ENCODE measurements at regions not wholly inside any gene's neighbourhood (a gene's known extent, or its start where the extent isn't known, plus 50 kb on each side); places are given as distances from the start of the nearest gene placed in this dataset.

DNA sequence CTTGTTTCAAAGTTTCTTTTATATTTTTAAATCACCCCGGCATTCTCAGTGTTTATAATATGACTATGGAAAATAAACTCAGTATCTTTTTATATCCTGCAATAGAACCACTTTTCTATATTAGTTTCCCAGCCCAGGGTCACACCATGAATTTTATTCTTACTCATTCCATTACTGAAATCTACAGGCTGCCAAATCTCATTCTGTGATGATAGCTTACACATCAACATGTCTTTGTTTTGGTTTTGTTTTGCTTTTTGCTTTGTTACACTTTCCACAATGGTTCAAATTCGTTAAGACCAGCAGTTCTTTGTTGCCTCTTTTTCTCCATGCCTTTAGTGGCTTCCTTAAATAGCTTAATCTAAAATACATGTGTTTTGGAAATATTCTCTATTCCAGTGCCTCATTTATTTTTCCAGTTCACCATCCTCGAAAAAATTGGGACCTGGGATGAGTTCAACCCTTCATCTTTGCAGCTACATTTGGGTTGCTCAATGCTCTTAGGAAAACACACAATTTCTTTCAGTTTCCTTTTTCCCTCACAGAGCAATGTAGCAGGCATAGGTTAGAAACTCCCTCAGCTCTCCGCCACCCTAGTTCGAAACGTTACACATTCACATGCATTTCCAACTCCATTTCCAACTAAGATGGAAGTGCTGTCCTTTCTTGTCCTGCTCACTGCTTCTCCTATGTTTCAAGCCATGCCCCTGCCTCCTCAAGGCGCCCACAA, 1146.3 kb downstream of the MAT2B start:
- DNase-seq, result no peak

DNA sequence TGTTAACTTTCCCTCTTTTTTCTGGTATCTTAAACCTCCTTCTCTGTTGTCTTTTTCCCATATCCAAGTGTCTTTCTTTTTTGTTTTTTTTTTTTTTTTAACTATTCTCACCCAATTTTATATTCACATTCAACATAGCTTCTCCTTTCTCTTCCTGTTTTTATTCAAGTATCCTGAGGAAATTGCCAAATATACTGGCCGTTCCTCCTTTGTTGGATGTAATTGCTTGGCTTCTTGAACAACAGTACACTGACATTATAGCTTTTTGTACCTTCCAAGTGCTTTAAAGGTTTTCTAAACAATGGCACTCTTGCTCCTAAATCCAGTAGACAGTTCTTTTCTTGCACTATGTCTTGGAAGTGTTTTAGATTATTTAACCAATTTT, 1146.8 kb downstream of the MAT2B start:
- no peak for DNase-seq

DNA sequence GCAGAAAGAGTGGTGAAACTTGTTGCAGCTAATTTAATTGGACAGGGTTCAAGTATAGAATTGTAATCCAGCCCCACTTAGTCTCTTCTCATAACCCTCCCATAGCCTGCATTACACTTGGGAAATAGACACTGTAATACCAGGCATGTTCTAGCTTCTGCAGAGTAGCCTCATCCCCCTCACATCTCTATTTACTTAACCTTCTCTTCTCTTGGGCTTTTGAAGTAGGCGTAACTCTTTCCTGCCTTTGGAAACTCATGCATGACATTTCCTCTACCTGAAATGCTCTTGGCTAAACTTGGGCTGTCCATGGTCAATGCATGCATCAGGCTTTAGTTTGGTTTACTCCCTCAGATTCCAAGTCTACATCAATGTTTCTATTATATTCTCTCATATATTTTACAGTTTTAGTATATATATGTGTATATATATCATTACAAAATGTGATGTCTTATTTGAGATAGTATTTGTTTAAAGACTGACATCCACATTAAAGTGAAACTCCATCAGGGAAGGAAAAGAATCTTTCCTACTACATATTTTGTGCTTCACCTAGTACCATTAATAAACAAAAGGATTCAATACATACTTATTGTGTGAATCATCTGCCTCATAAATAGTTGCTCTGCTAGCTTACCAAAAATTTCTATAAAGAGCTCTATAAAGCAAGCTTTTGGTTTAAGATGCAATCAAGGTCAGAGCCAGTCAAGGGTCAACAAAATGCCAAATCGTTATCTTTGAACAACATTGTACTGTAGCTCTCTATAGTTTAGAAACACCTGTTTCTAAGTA, 1158.0 kb downstream of the MAT2B start:
- no peak for DNase-seq

DNA sequence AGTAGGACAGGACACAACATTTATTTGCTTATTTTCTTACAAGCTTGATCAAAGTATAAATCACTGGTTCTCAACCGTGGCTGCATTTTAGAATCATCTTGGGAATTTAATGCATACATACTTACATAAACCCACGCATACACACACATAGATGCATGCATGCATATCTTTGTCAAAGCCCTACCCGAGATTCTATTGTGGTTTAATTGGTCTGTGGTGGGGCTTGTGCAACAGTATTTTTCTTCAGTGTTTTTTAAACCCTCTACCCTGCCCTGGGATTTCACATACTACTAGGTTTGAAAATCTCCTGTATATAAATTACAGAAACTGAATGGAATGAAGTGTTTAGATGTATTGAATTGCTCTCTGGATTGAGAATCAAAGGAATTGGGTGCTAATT, 1166.2 kb downstream of the MAT2B start:
- DNase-seq, result no peak

DNA sequence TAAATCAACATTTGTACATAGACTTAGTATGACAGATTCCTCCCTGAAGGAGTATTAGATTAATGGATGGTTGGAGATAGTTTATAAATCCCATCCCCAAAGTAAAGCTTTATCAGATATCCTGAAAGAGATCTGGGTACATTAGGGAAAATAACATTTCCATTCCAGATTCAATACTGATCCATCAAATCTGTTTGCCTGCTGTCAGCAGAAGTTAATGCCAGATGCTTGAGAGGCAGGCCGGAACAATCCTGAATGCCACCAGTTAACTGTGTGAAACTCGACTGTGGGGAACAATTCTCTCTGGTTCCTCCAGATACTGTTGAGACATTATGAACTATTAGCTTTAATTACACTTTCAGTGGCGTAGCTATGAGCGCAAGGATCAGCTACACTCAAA, 1166.8 kb downstream of the MAT2B start:
- no peak for DNase-seq

DNA sequence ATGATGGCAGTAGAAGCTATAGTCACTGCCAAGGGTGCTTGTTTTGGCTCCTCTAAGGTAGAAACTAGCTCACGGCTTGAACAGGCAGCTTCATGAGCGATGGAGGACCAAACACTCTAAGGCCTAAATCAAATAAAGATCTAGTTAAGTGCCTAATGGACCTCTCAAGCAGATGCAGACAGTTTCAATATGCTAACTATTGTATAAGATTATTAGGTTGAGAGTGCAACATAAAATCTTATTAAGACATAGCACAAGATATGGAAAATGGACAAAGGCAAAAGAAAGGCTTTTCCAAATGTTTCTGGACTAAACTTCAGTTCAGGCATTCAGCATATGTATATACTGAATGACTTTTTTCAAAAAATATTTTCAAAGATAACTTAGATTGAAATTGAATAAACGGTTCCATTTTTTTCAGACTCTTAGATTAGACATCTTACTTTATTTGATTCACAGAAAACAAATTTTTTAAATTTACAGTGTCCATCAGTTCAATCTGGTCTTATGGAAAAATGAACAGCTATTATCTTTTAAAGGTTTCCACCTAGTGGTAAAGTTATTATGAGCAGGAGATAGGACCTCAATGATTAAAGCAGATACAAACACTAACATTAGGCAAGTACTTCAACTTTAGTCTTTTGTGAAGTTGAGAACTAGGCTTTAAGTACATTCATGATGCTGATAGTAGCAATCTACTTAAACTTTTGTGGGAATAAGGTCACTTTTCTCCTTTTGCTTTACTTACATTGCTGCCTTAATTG, 1167.7 kb downstream of the MAT2B start:
- DNase-seq, result no peak

DNA sequence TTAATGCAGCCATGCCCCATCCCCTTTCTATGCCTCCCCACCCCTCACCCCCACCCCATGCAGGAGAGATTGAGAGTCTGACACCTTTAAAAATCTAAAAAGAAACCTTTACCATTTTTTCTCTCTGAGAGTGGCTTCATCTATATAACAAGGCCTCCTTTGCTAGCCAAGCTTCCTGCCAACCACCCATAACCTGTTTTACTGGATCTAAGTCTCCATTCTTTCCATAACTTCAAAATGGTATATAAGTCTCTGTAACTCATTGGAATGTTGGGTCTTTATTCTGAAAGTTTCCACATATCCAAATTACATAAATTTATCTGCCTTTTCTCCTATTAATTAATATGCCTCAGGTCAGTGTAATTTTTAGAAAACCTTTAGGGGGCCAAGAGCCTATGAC, 1174.0 kb downstream of the MAT2B start:
- no peak for DNase-seq

DNA sequence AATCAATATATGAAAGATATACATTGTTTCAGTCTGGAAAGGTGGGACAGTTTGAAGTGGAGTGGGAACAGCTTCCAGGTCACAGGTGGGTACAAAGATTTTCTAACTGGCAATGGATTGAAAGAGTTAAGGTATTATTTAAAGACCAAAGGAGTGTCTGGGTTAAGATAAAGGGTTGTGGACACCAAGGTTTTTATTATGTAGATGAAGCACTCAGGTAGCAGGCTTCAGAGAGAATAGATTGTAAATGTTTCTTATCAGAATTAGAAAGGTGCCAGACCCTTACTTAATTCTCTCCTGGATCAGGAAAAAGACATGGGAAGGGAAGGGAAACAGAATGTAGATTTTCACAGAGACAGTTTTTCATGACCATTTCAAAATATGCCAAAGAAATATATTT, 1174.8 kb downstream of the MAT2B start:
- DNase-seq, result no peak

DNA sequence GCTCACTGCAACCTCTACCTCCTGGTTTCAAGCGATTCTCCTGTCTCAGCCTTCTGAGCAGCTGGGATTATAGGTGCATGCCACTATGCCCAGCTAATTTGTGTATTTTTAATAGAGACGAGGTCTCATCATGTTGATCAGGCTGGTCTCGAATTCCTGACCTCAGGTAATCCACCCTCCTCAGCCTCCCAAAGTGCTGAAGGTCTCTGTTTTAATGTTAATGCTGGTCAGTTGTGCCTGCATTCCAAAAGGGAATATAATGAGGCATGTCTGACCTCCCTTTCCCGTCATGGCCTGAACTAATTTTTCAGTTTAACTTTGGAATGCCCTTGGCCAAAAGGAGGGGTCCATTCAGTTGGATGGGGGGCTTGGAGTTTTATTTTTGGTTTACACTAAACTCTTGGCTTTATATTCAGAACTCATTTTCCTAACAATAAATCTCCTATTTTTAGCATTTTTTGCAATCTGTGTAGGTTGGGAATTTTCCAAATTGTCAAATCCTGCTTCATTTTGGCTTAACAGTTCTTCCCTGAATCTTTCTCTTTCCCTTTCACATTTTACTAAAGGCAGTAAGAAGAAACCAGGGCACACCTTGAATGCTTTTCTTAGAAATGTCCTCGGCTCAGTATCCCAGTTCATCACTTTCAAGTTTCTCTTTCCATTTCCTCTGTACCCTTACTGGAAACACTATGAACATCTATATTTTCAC, 1175.5 kb downstream of the MAT2B start:
- DNase-seq, result no peak

DNA sequence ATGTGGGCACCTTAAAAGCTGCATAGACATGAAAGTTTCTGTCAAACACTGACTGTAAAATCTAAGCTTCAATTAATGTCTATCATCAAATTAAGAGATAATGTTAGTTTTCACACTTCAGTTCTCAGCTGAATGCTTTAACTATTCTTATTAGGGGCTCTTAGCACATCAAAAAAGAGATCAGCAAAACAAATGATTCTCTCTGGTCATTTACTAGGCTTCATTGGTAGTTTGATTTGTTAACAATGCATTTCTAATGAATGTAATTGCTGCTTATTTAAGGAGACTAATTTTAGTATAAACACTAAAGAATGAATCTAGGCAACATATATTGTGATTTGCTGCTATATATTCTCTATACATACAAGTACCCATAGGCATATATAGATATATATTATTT, 1182.0 kb downstream of the MAT2B start:
- no peak for DNase-seq

DNA sequence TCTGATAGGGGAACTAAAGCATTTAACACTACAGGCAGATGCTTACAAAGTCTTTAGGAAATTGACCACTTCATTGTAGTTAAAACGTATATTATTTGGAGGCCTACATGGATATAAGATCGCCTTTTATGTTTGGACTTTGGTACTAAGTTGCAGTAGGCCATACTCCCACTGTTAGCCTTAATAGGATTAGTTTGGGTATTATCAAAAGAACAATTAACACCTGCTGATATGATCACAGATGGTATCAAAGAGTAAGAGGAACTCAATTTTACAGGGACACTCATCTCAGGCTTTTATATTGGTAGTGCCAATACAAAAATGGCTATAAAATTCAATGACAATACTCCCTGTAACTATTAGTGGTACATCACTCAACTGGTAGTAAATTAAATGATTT, 1183.0 kb downstream of the MAT2B start:
- DNase-seq, result no peak

DNA sequence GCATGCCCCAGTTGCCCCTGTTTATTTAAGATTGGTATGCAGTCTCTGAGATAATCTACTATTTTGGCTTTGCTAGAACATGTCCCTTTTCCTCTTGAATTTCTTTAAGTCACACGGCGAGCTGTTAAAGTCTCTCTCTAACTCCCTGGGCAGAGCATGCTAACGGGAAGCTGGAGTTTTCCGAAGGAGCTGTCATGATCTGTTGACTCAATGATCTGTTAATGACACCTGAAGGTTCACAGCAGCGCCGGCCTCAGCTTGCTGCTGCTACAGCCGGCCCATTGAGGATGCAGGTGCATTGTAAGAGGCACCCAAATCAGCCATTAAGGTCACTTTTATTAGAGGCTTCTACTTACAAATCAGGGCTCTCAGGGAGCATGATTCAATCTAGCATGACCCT, 1203.4 kb downstream of the MAT2B start:
- no peak for DNase-seq

DNA sequence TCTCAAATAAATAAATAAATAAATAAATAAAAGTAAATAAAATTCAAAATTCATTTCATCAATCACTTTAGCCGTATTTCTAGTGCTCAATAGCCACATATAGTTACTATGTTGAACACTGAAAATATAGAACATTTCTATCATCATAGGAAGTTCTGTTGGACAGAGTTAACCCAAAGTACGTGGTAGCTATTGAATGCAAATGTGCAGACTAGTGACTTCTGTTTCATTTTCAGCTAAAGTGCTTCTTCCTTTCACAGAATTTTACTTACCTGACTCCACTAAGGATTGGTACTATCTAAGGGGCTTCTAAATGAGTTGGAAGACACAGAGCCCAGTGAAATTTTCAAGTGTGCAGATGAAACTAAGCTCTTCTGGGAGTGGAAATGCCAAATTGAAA, 1208.3 kb downstream of the MAT2B start:
- DNase-seq, result no peak

DNA sequence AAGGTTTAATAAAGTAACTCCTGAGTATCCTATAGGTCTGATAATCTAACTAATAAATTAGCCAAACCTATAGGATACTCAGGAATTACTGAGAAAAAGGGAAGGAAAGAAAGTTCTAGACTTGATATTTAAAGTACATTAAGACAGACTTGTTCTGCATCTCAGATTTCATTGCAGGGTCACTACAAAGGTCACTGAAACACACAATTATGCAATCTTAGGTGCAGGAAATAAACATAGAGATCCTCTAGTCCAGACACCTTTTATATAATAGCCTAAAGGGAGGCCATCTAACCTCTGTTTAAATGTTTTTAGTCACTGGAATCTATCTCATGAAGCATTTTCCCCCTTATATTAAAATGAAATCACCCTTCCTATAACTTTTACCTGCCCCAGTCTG, 1215.7 kb downstream of the MAT2B start:
- DNase-seq, result no peak

DNA sequence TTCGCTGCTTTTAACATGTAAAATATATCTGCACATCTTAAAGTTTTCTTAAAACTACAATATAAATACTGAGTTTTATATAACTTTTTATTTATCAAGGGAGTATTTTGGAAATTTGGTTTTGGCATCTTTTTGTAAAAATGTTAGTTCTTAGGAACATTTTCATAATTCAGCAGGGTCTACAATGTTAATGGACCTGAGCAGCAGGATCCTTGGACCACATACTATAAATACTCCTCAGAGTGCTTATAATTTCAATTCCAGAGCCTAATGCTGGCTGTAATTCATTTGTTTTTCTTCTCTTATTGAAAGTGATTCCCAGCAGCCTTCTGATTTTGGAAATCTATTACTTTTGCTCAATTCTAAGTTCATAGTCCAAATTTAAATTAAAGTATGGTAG, 1216.2 kb downstream of the MAT2B start:
- no peak for DNase-seq

DNA sequence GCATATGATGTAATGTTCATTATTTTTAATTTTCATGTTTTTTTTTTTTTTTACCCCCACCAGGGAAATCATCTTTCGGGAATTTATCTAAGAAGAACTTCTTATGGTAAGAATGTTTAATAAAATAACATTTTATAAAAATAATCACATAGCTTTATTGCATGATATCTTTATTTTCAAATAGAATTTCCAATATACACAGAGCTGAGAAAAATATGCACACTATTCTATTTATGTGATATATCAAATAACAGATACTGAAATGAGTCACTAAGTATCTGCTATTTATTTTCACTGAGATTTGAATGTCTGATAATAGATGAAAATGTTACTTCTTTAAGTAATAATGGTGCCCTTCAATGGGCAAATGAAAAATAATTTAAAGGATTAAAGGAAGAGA, 1217.3 kb downstream of the MAT2B start:
- no peak for DNase-seq

DNA sequence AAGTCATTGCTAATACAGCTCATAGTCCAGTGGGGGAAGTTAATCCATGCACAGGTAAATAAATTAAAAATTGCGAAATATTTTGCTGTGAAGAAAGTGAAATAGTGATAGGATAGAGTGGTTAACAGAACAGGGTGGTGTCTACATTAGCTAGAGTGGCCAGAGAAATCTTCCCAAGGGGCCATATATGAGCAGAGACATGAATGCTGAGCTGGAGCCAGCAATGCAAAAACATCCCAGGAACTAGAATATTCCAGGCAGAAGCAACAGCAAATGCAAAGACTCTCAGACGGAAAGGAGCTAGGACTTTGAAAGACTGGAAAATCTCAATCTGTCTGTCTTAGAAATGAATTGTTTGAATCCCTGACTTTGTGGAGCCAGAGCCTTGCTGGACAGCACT, 1221.6 kb downstream of the MAT2B start:
- DNase-seq, result no peak

DNA sequence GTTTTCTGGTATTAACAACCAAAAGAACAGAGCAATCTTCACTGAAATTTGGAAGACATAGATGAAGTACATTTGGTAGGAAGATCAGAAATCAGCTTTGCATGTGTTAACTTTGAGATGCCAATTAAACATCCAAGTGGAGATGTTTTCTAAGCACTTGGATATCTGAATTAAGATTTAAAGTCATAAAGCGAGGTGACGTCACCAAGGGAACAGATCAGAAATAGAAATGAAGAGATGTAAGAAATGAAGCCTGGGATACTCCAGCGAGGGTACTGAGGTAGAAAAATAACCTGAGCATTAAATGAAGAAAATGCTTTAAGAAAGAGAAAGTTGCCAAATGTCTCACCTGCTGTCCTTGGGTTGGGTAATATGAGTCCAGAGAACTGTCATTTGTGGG, 1223.3 kb downstream of the MAT2B start:
- DNase-seq, result no peak

DNA sequence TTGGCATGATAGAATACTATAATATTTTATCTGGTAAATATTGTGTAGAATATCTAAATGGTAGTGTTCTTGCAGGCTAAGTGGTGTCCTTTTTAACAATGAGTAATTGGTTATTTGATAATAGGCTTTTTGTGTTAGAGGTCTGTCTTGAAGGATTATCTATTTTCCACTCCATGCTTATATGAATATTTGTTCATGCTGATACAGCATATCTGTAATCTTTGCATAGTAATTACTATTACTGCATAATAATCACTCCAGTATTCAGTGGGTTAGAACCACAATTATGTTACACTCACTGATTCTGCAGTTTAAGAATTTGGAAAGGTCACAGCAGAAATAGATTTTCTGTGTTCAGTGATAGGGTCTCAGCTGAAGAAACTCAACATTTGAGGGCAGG, 1229.9 kb downstream of the MAT2B start:
- DNase-seq, result no peak

DNA sequence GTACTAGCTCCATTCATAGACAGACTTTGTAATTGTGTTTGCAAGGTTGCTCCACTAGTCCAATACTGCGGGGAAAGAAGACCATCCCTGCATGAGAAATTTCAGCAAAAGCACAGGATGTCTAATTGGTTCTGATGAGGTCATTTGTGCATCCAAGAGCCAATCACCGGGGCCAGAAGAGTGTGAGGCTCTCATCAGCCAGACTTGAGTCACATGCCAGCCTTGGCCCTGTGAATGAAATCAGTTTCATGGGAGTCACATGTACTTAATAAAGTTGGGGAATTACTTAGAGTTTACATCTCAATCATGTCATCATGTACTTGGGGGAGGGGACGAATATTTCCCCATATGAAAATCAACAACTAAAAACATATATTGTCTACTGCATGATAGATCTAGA, 1236.0 kb downstream of the MAT2B start:
- DNase-seq, result no peak

DNA sequence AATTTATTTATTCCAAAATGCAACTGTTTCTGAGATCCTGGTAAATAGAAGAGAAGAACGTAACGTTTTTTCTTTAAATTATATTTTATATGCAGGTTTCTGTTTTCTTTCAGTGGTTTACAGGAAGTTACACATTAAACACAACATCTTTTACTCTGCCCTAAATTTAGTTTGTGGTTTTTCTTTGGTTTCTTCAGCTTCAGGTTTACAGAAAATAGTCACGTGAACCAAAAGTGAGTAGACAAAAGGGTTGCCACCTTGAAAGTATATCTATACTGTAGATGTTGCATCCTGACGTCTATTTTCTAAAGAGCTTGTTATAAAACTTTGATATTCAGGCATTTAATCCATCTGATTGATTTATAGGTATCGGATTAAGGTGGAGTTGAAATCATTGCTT, 1236.6 kb downstream of the MAT2B start:
- no peak for DNase-seq

DNA sequence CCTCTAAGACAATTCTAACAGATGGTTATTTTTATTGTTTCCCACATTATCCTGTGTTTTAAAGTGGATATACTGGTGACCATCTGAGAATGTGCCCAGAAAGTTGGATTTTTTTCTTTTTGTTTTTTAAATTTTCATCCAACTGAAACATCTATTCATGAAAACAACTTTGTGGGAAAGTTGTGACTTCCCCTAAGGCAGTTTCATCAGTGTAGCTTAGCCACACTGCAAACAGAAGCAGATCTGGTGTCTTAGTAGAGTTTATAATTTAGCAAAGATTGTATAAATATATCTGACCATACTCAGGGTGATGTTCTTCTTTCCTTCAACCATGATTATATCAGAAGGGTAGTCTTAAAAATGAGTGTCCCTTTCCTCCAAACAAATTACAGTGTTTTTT, 1241.3 kb downstream of the MAT2B start:
- DNase-seq, result no peak

DNA sequence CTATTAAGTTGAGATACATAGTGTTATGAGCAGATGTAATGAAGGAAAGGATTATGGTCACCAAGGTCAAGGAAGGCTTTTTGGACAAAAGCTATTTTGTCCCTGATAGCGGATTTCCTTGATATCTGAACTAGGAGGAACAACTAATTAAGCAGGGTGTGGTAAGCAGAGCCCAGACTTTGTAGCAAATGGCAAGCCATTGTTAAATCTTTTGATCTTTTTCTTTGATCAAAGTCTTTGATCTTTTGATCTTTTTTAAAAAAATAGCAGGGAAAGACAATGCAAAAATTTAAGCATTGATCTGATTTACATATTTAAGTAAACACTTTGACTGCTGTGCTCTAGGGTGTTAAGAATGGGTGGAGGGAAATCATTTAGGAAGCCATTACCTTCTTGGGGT, 1242.0 kb downstream of the MAT2B start:
- no peak for DNase-seq

Data from 8988T (cell line).